Colonic mucosa (tissue), 4 donors: ENCODE measurements at regions not wholly inside any gene's neighbourhood (a gene's known extent, or its start where the extent isn't known, plus 50 kb on each side); places are given as distances from the start of the nearest gene placed in this dataset.
"Not testable (repeated sequence)": the region's sequence is repeated elsewhere in the genome, so short reads cannot be mapped to it uniquely, and the experiment has no call there.

Experiments
- DNase-seq: peaks from one replicate; pipeline ENCODE4 v3.0.0-alpha.2; 2020
- H3K27ac ChIP-seq: fragments of 200-600 bp; one replicate; pipeline ENCODE4 v1.8.0; 2021
- H3K27me3 ChIP-seq: fragments of 200-600 bp; one replicate; pipeline ENCODE4 v1.8.0; 2021
- H3K36me3 ChIP-seq: fragments of 200-600 bp; one replicate; pipeline ENCODE4 v1.8.0; 2021
- H3K4me1 ChIP-seq: fragments of 200-600 bp; one replicate; pipeline ENCODE4 v1.8.0; 2021; ENCODE audit warnings: mild to moderate bottlenecking
- H3K4me3 ChIP-seq: fragments of 200-600 bp; one replicate; pipeline ENCODE4 v1.8.0; 2021
- H3K9ac ChIP-seq, 2 donors: one replicate each; pipeline ENCODE4 v1.7.0; 2013; ENCODE audit warnings: control low read depth in 2 of 2, low read depth in 2 of 2, low read length in 2 of 2
- H3K9me3 ChIP-seq: fragments of 200-600 bp; one replicate; pipeline ENCODE4 v1.8.0; 2021
- intact Hi-C: fragments of 100-400 bp; cut with DNase I; formaldehyde crosslinking; loops from one replicate; pipeline ENCODE4 v1.14.1; 2022
- TF ChIP-seq, protein P1 (sequence below): fragments of 200-600 bp; IDR thresholded peaks from one replicate; pipeline ENCODE4 v1.8.0; 2022; ENCODE audit warnings: antibody characterized with exemption, mild to moderate bottlenecking
- donor health status: healthy.
- donor health status: DM: no; HTN: no; CAD: no.
- donor health status: DM: no; HTN: no; CAD: no.

DNA sequence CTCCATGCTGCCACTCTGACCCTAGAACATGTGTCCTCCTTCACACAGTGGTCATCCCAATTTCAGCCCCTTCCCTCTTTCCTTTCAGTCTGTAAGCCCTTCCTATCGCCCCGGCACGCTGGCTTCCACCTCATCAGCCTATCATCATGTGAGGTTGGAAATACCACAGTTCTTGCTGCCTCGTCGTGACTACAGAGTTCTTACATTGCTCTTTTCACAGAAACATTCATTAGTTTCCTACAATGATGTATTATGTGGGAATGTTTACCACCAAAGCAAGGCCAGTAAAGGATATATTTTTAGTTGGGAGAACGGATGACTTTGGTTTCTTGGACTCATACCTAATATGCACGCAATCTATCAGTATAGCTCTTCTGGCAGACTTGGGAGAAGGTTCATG lies 169.5 kb upstream of the BOD1L1 start:
- TF ChIP-seq, protein P1, sequence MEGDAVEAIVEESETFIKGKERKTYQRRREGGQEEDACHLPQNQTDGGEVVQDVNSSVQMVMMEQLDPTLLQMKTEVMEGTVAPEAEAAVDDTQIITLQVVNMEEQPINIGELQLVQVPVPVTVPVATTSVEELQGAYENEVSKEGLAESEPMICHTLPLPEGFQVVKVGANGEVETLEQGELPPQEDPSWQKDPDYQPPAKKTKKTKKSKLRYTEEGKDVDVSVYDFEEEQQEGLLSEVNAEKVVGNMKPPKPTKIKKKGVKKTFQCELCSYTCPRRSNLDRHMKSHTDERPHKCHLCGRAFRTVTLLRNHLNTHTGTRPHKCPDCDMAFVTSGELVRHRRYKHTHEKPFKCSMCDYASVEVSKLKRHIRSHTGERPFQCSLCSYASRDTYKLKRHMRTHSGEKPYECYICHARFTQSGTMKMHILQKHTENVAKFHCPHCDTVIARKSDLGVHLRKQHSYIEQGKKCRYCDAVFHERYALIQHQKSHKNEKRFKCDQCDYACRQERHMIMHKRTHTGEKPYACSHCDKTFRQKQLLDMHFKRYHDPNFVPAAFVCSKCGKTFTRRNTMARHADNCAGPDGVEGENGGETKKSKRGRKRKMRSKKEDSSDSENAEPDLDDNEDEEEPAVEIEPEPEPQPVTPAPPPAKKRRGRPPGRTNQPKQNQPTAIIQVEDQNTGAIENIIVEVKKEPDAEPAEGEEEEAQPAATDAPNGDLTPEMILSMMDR = no peak
- H3K4me3 ChIP-seq = no peak overlapping the region
- intact Hi-C loops = no loop called here
- no peak overlapping the region for H3K9ac ChIP-seq
- no peaks in the 10 kb centered on the region for H3K27me3 ChIP-seq
- no peak for DNase-seq
- no peaks in the 10 kb centered on the region for H3K9me3 ChIP-seq
- H3K27ac ChIP-seq = no peak overlapping the region
- H3K36me3 ChIP-seq = no peaks in the 10 kb centered on the region
- no peaks in the 10 kb centered on the region for H3K4me1 ChIP-seq

DNA sequence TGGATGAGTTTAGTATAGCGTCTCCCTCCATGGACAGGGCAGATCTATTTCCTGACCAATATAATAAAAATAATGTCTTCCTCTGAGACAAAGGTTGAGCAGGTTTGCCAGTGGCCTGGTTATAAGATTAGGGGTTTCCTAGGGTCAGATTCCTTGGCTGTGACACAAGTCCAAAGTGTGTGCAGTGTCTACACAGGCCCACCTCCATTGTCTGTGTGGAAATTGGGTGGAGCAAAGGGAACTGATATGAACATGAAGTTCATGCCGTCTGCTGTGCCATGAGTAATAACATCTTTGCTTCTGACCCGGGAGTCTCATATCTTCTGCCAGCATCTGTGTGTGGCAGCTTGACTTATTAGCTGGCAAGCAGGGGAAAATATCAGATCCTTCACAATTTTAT lies 187.7 kb upstream of the BOD1L1 start:
- Histone ChIP-seq H3K4me3 (no peak overlapping the region), H3K4me1 (no peaks in the 10 kb centered on the region), H3K27me3 (no peaks in the 10 kb centered on the region), H3K9me3 (no peaks in the 10 kb centered on the region), H3K9ac (no peak overlapping the region), H3K36me3 (no peaks in the 10 kb centered on the region), H3K27ac (no peak overlapping the region)
- intact Hi-C loops = no loop called here
- TF ChIP-seq, protein P1 = no peak
- no peak for DNase-seq

DNA sequence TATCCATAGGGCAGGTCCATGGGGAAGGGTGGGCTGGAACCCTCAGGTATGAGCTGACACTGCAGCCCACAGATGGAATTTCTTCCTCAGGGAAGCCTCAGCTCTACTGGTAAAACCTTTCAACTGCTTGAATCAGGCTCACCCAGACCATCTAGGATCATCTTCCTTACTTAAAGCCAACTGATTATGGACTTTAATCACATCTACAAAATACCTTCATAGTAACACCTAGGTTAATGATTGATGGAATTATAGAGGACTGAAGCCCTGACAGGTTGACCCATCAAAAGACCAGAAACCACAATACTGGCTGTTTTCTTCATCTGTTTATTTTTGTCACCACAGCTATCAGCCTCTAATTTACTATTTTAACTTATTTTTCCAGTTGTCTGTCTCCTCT lies 188.9 kb upstream of the BOD1L1 start:
- Histone ChIP-seq H3K27ac (no peak overlapping the region), H3K4me1 (no peaks in the 10 kb centered on the region), H3K9me3 (no peaks in the 10 kb centered on the region), H3K27me3 (no peaks in the 10 kb centered on the region), H3K9ac (no peak overlapping the region), H3K36me3 (no peaks in the 10 kb centered on the region), H3K4me3 (no peak overlapping the region)
- intact Hi-C loops = no loop called here
- TF ChIP-seq, protein P1 = no peak
- no peak for DNase-seq

DNA sequence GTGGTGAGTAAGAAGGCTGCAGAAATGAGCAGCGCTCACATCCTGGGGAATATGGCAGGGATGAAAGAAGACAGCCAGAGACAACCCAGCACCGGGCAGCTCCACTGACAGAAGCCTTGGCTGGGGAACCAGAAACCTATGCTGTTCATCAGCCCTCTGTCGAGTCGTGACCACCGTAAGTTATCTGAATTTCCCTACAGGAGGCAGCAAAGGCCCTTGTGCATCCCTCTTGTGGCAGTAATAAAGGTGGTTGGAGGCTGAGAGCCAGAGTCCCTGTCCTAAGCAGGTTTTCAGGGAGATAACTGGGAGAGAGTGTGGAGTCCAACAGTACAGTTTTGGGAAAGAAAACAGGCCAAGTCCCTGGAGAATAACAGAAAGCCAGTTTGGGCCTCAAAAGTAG lies 194.0 kb upstream of the BOD1L1 start:
- Histone ChIP-seq H3K4me3 (no peak overlapping the region), H3K27ac (no peak overlapping the region), H3K9ac (no peak overlapping the region), H3K27me3 (no peaks in the 10 kb centered on the region), H3K4me1 (no peaks in the 10 kb centered on the region), H3K36me3 (no peaks in the 10 kb centered on the region), H3K9me3 (no peaks in the 10 kb centered on the region)
- DNase-seq = no peak
- intact Hi-C loops = no loop called here
- TF ChIP-seq, protein P1 = no peak

DNA sequence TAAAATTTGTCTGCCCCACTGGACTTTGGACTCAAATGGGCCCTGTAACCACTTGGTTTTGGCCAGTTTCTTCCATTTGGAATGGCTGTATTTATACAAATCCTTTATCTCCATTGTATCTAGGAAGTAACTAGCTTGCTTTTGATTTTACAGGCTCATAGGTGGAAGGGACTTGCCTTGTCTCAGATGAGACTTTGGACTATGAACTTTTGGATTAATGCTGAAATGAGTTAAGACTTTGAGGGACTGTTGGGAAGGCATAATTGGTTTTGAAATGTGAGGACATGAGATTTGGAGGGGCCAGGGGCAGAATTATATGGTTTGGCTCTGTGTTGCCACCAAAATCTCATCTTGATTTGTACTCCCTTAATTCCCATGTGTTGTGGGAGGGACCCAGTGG lies 198.3 kb upstream of the BOD1L1 start:
- not testable (repeated sequence) for H3K9ac ChIP-seq

DNA sequence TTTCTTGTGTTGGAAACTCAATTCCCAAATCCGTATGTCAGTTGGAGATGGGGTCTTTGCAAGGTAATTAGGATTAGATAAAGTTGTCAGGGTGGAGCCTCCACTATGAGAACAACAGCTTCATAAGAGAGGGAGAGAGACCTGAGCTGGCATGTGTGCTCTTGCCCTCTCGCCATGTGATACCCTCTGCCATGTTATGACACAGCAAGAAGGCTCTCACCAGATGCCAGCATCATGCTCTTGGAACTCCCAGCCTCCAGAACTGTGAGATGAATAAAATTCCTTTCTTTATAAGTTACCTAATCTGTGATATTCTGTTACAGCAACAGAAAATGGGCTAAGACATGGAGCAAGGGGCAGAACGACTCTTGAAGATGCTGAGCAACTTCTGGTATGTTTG lies 201.9 kb upstream of the BOD1L1 start:
- H3K36me3 ChIP-seq = no peaks in the 10 kb centered on the region
- no peak for DNase-seq
- TF ChIP-seq, protein P1 = no peak
- H3K4me3 ChIP-seq = no peak overlapping the region
- intact Hi-C loops = no loop called here
- no peak overlapping the region for H3K27ac ChIP-seq
- no peaks in the 10 kb centered on the region for H3K4me1 ChIP-seq
- no peaks in the 10 kb centered on the region for H3K9me3 ChIP-seq
- H3K9ac ChIP-seq = no peak overlapping the region
- H3K27me3 ChIP-seq = no peaks in the 10 kb centered on the region

More for the DNA sequence above, 198.3 kb upstream of the BOD1L1 start:
- H3K4me3 ChIP-seq, H3K27me3 ChIP-seq, H3K4me1 ChIP-seq, H3K9me3 ChIP-seq, intact Hi-C loops, DNase-seq, H3K36me3 ChIP-seq, H3K27ac ChIP-seq: not testable (repeated sequence)
